Inflammatory macrophage (primary cell): ENCODE measurements at regions not wholly inside any gene's neighbourhood (a gene's known extent, or its start where the extent isn't known, plus 50 kb on each side); places are given as distances from the start of the nearest gene placed in this dataset.

Source experiments
- DNase-seq, 2 donors: peaks; one replicate each; pipeline ENCODE4 v3.0.0-alpha.2; 2020 to 2022

- DNase-seq, result no peak
Observed at GRCh38 chr6:152905551-152906299, 77.1 kb downstream of the FBXO5 start.

- DNase-seq, result no peak
Observed at GRCh38 chr6:152909241-152909640, 73.6 kb downstream of the FBXO5 start.

- no peak for DNase-seq
Observed at GRCh38 chr6:152916035-152916434, 66.8 kb downstream of the FBXO5 start.

- DNase-seq, result no peak
Observed at GRCh38 chr6:152918991-152919390, 63.9 kb downstream of the FBXO5 start.

- DNase-seq, result no peak
Observed at GRCh38 chr6:152920016-152920415, 62.8 kb downstream of the FBXO5 start.
